Cardiac muscle cell (in vitro differentiated cells and primary cell): ENCODE measurements at regions not wholly inside any gene's neighbourhood (a gene's known extent, or its start where the extent isn't known, plus 50 kb on each side); places are given as distances from the start of the nearest gene placed in this dataset.

Source experiments
- DNase-seq, 2 donors: peaks; one replicate each; pipeline versions ENCODE4 v3.0.0 to v3.0.0-alpha.2; 2010 to 2017; ENCODE audit warnings: low read depth in 1 of 2, low spot score in 1 of 2
- H3K27ac ChIP-seq: fragments of 200-600 bp; sonication (generic); 2 replicates; pipeline ENCODE4 v1.5.1; 2016
- H3K27me3 ChIP-seq: fragments of 200-600 bp; sonication (generic); 2 replicates; pipeline ENCODE4 v1.6.0; 2016; ENCODE audit warnings: control low read depth
- H3K36me3 ChIP-seq: fragments of 200-600 bp; sonication (generic); 2 replicates; pipeline ENCODE4 v1.5.1; 2016; ENCODE audit warnings: control low read depth
- H3K4me1 ChIP-seq: fragments of 200-600 bp; sonication (generic); 2 replicates; pipeline ENCODE4 v1.8.1; 2017; ENCODE audit warnings: low read depth, mild to moderate bottlenecking, mixed run types
- H3K4me3 ChIP-seq: fragments of 200-600 bp; sonication (generic); 2 replicates; pipeline ENCODE4 v1.5.1; 2016; ENCODE audit warnings: mild to moderate bottlenecking
- H3K9me3 ChIP-seq: fragments of 200-600 bp; sonication (generic); 2 replicates; pipeline ENCODE4 v1.5.1; 2017; ENCODE audit warnings: low read depth, mild to moderate bottlenecking, control low read depth
- CTCF ChIP-seq: IDR thresholded peaks from 2 replicates; pipeline ENCODE4 v1.5.1; 2012; ENCODE audit warnings: low read depth, mild to moderate bottlenecking, low read length

GRCh38 chr15:62569460-62570404, 404.6 kb upstream of the C2CD4B start:
- Histone ChIP-seq H3K36me3 (no peaks in the 10 kb centered on the region), H3K9me3 (no peaks in the 10 kb centered on the region), H3K4me1 (peaks cover 6% of the 10 kb centered on the region), H3K4me3 (no peak overlapping the region), H3K27ac (no peak overlapping the region), H3K27me3 (no peaks in the 10 kb centered on the region)
- TF ChIP-seq CTCF = no peak
- peak in 1 of 2 donors; percentile 91 for DNase-seq

- H3K9me3 ChIP-seq = no peaks in the 10 kb centered on the region
- peaks cover under 1% of the 10 kb centered on the region for H3K4me1 ChIP-seq
- no peak for TF ChIP-seq CTCF
- H3K27ac ChIP-seq = no peak overlapping the region
- DNase-seq = no peak
- H3K4me3 ChIP-seq = no peak overlapping the region
- no peaks in the 10 kb centered on the region for H3K27me3 ChIP-seq
- no peaks in the 10 kb centered on the region for H3K36me3 ChIP-seq
These were observed 405.3 kb upstream of the C2CD4B start for GRCh38 chr15:62570405-62570783.

GRCh38 chr15:62571072-62571471, 406.0 kb upstream of the C2CD4B start:
- no peaks in the 10 kb centered on the region for H3K4me1 ChIP-seq
- TF ChIP-seq CTCF = no peak
- H3K36me3 ChIP-seq = no peaks in the 10 kb centered on the region
- no peak overlapping the region for H3K27ac ChIP-seq
- H3K9me3 ChIP-seq = no peaks in the 10 kb centered on the region
- no peak overlapping the region for H3K4me3 ChIP-seq
- no peaks in the 10 kb centered on the region for H3K27me3 ChIP-seq
- no peak for DNase-seq

- Histone ChIP-seq H3K9me3 (no peaks in the 10 kb centered on the region), H3K36me3 (no peaks in the 10 kb centered on the region), H3K4me1 (no peaks in the 10 kb centered on the region), H3K4me3 (no peak overlapping the region), H3K27me3 (no peaks in the 10 kb centered on the region), H3K27ac (no peak overlapping the region)
- DNase-seq = no peak
- TF ChIP-seq CTCF = no peak
These were observed 407.7 kb upstream of the C2CD4B start for GRCh38 chr15:62572797-62573196.

- no peak for TF ChIP-seq CTCF
- Histone ChIP-seq H3K36me3 (no peaks in the 10 kb centered on the region), H3K4me3 (no peak overlapping the region), H3K27me3 (no peaks in the 10 kb centered on the region), H3K9me3 (no peaks in the 10 kb centered on the region), H3K27ac (no peak overlapping the region), H3K4me1 (no peaks in the 10 kb centered on the region)
- DNase-seq = no peak
These were observed 408.8 kb upstream of the C2CD4B start for GRCh38 chr15:62573876-62574275.
